ENCODE measurements at regions not wholly inside any gene's neighbourhood (a gene's known extent, or its start where the extent isn't known, plus 50 kb on each side); places are given as distances from the start of the nearest gene placed in this dataset.
"Not testable (repeated sequence)": the region's sequence is repeated elsewhere in the genome, so short reads cannot be mapped to it uniquely, and the experiment has no call there.

DNA sequence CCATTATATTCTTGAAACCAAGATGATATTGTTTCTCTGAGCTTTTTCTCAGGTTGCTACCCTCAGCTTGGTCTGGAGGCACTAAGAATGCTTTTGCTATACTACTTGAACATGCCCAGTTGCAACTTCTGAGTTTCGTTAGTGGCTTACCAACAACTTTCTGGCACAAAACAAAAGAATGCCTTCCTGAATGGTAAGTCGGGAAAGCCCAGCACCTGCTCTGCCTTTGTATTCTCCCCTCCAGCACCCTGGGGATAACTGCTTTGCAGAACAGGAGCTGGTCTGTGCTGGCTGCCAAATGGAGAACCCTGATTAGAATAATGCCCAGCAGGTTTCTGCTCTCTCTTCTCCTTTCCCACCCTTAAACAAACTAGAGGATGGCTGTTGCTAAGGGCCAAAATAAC, 149.3 kb downstream of the TGFB2 start:
- DNase-seq: no peak

DNA sequence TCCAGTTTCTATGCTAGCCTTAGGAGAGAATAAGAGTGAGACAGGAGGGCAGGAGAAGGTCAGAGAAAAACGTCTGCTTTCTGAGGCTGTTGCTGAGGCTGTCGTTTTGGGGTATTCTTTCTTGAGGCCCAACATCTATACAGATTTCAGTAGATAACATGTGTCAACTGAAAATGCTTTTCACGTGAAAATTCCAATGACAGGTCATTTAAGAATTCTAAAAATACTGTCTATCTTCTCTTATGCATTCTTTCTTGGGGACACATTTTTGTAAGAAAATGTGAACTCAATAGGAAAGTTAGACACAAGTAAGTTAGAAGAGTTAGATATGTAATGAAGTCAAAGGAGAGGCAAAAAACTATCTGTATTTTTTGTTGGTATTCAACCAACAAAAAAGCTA, 150.8 kb downstream of the TGFB2 start:
- DNase-seq: no peak

GRCh38 chr1:218496561-218496960, 151.4 kb downstream of the TGFB2 start:
- no peak for DNase-seq

GRCh38 chr1:218498056-218498938, 153.2 kb downstream of the TGFB2 start:
- DNase-seq: no peak

DNA sequence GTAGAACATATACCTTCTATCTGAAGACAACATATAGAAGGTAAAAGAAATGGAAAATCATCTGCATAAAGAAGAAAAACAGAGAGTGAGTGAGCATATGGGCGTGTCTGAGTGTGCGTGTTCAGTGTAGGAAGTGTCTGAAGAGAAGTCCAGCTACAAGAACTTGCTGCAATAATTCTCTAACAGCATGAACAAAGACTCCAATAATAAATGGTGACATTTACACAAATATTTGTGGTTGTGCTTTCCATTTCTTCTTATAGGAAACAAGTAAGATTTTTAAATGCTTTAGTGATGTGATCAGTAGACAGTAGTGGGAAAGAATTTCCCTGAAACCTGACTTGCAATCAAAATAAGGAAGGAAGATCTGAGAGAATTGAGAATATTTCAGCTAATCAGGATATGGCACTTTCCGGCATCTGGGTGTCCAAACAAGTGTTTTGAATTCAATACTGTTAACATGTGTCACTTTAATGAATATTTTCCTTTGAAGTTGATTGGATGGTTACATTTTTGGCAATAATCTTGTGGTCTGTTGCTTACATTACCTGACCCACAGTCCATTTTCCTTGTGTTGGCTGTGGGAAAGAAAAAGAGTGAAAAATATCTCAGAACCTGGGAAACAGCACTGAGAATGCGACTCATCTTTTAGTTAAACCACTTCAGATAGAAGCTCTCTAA, 154.0 kb downstream of the TGFB2 start:
- DNase-seq: no peak

DNA sequence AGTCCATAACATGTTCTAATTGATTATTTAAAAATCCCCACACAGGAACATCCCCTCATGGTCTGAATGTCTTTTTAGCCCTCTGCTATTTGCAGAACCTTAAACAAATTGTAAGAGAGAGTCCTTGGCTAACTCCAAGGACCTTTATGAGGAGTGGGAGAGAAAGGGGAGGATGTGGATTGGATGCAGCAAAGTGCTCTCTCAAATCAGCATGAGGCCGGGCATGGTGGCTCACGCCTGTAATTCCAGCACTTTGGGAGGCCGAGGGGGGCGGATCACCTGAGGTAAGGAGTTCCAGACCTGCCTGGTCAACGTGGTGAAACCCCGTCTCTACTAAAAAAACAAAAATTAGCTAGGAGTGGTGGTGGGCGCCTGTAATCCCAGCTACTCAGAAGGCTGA, 154.8 kb downstream of the TGFB2 start:
- DNase-seq: no peak

- DNase-seq: no peak
These were observed 156.0 kb downstream of the TGFB2 start for GRCh38 chr1:218501161-218501560.

DNA sequence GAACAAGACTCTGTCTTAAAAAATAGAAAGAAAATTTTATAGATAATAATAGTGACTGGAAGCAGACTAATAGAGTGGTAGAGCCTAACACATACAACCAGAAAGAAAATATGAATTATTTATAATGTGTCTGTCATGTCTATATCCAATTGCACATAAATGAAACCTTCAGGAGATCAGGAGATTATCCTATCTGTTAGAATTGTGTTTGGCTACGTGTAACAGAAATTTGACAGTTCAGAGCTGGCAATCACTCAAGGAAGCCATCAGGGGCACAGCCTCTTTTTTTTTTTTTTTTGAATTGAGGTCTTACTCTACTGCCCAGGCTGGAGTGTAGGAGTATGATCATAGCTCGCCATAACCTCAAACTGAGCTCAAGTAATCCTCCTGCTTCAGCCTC, 157.2 kb downstream of the TGFB2 start:
- DNase-seq: no peak

GRCh38 chr1:218503102-218503501, 158.0 kb downstream of the TGFB2 start:
- DNase-seq: no peak

DNA sequence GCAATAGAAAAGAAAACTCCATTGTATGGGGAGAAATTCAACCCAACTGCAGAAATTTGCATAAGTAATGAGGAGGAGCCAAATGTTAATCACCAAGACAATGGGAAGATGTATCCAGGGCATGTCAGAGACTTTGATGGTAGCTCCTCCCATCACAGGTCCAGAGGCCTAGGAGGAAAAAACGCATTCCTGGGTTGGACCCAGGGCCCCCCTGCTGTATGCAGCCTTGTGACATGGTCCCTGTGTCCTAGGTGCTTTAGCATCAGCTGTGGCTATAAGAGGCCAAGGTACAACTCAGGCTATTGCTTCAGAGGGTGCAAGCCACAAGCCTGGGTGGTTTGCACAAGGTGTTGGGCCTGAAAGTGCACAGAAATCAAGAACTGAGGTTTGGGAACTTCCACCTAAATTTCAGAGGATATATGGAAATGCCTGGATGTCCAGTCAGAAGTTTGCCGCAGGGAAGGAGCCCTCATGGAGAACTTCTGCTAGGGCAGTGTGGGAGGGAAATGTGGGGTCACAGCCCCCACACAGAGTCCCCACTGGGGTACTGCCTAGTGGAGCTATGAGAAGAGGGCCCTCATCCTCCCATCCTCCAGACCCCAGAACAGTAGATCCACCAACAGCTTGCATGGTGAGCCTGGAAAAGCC, 162.3 kb downstream of the TGFB2 start:
- no peak for DNase-seq

GRCh38 chr1:218510153-218510772, 165.1 kb downstream of the TGFB2 start:
- no peak for DNase-seq

GRCh38 chr1:218513328-218513727, 168.2 kb downstream of the TGFB2 start:
- DNase-seq: no peak

DNA sequence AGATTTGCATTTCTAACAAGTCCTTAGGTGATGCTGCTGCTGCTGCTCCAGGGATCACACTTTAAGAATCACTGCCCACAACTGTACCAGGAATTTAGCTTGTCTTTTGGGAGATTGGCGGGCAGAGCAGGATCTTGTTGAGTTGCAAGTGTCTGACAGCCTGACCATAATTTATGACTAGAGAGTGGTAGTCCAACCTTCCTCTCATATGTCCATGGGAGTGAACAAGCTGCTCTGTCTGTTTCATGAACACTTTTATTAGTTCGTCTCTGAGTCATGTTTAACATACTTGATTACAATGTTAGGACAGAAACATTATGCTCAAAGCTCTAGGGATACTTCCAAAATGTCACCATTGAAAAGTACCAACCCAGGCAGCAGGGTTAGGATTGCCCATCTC, 169.6 kb downstream of the TGFB2 start:
- DNase-seq: no peak

- no peak for DNase-seq
These were observed 171.4 kb downstream of the TGFB2 start for GRCh38 chr1:218516526-218516925.

GRCh38 chr1:218517459-218517858, 172.3 kb downstream of the TGFB2 start:
- no peak for DNase-seq

DNA sequence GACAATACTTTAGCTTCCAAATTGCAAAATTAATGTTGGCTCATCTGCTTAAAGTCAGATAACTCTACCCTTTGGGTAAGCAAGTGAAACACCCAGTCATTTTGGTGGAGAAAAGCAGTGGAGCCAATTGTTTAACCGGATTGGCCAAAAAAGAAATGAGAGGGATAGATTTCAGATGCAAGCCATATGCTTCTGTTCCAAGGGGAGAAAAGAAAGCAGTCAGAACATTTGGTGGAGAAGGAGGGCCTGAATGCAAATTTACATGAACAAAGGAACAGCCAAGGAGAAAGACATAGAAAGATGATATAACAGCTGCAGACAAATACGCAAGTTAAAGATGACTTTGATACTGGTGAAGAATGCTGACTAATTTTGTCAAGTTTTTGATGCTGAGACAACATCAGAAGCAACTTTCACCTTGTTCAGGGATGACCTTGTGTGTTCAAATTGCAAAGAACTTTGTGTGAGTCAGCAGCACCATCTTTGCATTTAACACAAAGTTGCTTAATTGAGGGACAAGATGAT, 173.1 kb downstream of the TGFB2 start:
- DNase-seq: no peak

DNA sequence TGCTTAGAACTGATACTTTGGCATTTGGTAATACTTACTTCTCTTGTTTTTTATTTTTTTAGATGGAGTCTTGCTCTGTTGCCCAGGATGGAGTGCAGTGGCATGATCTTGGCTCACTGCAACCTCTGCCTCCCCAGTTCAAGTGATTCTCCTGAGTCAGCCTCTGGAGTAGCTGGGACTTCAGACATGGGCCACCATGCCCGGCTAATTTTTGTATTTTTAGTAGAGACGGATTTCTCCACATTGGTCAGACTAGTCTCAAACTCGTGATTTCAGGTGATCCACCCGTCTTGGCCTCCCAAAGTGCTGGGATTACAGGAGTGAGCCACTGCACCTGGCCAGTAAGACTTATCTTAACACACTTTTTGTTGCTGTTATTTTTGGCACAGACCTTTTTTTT, 175.5 kb downstream of the TGFB2 start:
- not testable (repeated sequence) for DNase-seq

DNA sequence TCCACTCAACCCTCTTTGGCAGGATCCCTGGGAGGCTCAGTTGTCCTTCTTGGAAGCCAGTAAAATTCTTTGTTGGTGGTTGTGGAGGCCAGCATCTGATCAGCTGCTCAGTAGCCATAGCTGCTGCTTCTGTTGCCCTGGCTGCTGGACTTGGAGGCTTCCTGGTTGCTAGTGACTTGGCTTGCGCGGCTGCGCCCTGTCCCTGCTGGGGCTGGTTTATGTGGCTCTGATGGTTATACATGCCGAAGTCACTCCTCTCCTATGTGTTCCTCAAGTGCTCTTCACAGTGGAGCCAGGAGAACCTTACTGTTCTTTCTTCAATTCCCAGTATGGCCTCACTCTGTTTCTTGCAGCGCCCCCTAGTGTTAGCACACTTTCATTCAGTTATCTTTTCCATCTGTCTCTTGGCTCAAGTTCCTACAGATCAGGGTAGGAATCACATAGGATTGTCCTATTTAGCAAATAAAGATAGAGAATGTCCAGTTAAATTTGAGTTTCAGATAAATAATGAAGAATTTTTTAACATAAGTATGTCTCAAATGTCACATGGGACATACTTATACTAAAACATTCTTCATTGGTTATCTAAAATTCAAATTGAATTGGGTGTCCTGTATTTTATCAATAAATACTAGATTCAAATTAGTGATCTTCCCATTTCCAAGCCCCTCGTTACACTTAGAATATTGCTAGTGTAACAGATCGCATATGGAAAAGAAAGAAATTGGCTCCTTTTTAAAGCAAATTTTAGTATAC, 176.5 kb downstream of the TGFB2 start:
- DNase-seq: peak; percentile 45

GRCh38 chr1:218524526-218524925, 179.4 kb downstream of the TGFB2 start:
- peak; percentile 27 for DNase-seq

DNA sequence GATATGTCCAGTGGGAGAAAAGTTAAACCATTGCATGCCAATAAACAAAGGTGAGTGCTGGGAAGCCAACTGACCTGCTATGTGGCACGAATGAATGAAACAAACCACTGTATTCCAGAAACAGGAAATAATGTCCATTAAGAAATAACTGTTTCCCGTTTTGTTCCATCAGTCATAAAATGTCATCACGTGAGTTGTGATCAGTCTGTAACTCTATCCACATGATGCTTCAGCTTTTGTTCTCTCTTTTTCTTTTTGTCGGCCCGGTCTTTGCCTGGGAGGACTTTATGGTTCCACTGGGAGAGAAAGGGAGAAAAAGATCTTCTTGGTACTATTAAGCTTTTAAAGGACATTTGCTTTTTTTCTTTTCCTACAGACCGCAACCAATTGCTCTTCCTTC, 179.9 kb downstream of the TGFB2 start:
- no peak for DNase-seq

GRCh38 chr1:218525451-218526197, 180.5 kb downstream of the TGFB2 start:
- no peak for DNase-seq

DNA sequence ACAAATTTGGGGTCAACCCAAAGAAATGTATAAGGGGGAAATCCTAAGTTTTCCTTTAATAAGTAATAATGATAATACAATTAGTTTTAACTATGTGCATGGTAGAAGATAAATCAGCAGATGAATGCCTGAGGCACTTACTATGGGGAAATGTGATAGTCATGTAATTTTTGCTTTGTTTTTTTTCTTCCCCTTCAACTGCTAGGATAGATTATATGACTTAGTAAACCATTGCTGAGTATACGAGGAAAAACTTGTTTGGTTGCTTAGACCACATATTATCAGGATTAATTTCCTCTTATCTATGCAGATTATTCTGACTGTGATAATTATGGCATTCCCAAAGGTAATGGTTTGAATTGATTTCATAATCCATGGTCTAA, 181.1 kb downstream of the TGFB2 start:
- DNase-seq: no peak
